ENCODE measurements at regions not wholly inside any gene's neighbourhood (a gene's known extent, or its start where the extent isn't known, plus 50 kb on each side); places are given as distances from the start of the nearest gene placed in this dataset.
"Not testable (repeated sequence)": the region's sequence is repeated elsewhere in the genome, so short reads cannot be mapped to it uniquely, and the experiment has no call there.

- DNase-seq, result no peak
Measured at GRCh38 chr18:55699233-55699765, 111.3 kb upstream of the TCF4 start.

GRCh38 chr18:55696811-55697210, 108.8 kb upstream of the TCF4 start:
- no peak for DNase-seq

GRCh38 chr18:55695091-55695490, 107.1 kb upstream of the TCF4 start:
- DNase-seq, result no peak

- no peak for DNase-seq
Measured at GRCh38 chr18:55694291-55694690, 106.3 kb upstream of the TCF4 start.

- no peak for DNase-seq
Measured at GRCh38 chr18:55688030-55688429, 100.0 kb upstream of the TCF4 start.

- DNase-seq, result no peak
Measured at GRCh38 chr18:55687106-55687505, 99.1 kb upstream of the TCF4 start.

GRCh38 chr18:55685638-55686037, 97.6 kb upstream of the TCF4 start:
- DNase-seq, result no peak

- DNase-seq, result no peak
Measured at GRCh38 chr18:55672574-55673361, 84.8 kb upstream of the TCF4 start.

- DNase-seq, result no peak
Measured at GRCh38 chr18:55665506-55665905, 77.5 kb upstream of the TCF4 start.

GRCh38 chr18:55664758-55665400, 76.9 kb upstream of the TCF4 start:
- not testable (repeated sequence) for DNase-seq

DNA sequence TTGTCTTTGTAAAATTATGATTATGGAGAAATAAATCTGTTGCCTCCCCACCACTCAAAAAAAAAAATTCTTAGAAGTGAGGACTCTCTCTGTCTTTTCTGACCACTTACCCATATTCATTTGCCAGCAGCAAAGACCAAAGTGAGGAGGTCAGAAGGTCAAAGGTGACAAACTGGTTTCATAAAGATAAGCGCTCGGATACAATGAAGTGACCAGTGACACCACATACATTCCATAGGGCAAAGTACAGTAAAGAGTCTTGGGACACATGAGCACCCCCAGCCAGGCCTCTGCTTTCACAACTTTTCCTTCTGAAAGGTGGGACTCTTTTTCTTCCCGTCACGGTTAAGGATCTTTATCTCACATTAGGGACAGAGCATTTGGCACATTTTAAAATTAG, 75.9 kb upstream of the TCF4 start:
- no peak for DNase-seq

DNA sequence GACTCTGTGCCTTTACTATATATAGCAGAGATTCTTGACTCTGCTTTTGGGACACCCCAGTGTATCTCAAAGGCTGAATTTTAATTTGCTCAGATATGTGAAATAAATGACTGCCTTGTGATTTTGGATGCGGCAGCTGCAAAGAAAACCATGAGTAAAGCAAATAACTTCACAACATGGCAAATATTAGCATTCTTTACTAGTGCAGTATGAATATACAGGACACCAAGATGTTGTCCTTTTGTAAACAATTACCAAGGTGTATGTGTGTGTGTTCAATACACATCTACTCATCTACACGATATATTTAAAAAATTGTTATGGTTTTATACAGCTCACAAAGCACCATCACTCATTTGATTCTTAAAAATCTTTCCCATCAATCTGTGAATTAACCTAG, 70.6 kb upstream of the TCF4 start:
- DNase-seq, result no peak

- DNase-seq, result no peak
Measured at GRCh38 chr18:55657572-55658331, 69.8 kb upstream of the TCF4 start.

- DNase-seq, result no peak
Measured at GRCh38 chr18:55654986-55655385, 67.0 kb upstream of the TCF4 start.

GRCh38 chr18:55651236-55651635, 63.2 kb upstream of the TCF4 start:
- no peak for DNase-seq

DNA sequence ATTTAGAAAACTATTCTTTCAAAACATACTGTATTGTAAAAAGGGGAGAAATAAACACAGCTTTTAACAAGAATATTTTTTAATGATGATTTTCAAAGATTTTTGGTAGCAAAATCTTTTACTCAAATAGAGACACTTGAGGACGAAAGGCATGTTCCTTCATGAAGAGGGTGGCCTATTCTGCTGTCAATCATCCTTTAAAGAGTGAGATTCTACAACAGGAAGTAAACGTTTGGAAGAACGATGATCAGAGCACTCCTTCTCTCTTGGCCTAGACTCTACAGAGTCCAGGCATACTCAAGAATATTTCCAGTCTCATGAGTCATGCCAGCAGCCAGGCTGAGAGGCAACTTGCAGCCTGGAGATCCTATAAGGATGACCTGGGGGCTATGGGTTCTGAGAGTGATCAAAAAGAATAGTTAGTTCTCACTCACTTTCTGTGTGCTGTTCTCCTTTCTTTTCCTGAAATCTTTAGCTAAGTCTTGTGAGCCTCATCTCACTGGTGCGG, 62.4 kb upstream of the TCF4 start:
- DNase-seq, result no peak

DNA sequence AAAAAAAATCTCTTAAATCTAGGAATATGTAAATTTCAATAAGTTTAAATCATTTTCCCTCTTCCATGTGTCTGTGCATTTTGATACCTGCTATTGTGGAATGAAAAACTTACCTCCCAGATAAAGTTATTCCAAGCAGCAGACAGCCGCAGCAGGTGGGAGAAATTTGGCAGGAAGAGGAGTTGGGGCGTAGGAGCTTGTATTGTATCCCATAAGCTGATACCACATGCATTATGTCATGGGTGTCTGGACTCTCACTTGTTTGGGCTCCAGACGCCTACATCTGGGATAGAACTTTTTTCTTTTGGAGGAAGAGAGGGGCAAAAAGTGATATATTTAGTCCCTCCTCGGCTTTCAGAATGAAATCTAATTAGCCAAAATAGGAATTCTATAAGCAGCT, 59.3 kb upstream of the TCF4 start:
- no peak for DNase-seq

DNA sequence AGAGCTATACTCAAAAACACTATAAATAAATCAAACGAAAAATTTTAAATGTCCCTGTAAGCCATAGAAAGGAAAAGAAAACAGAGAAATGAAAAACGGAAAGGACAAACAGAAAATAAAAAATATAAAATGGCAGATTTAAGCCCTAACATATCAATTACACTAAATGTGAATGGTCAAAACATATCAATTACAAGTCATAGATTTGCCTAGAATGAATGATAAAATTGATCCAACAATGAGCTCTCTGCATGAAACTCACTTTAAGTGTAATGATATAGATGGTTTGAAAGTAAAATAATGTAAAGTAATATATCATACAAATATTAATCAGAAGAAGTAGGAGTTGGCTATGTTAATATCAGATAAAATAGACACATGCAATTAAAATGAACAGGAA, 54.2 kb upstream of the TCF4 start:
- DNase-seq, result no peak

DNA sequence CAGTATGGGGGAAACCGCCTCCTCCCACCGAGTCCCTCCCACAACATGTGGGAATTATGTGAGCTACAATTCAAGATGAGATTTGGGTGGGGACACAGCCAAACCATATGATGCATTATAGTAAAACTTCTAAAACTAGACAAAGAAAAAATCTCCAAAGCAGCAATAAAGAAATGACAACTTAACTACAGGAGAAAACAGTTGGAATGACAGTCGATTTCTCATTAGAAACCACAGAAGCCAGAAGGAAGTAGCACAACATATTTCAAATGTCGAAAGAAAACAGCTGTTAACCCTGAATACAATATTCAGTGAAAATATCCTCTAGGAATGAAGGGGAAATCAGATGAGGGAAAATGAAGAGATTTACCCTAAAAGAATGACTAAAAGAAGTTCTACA, 53.5 kb upstream of the TCF4 start:
- DNase-seq, result no peak
